GM12892 (cell line): ENCODE measurements at regions not wholly inside any gene's neighbourhood (a gene's known extent, or its start where the extent isn't known, plus 50 kb on each side); places are given as distances from the start of the nearest gene placed in this dataset.

Source experiments
- DNase-seq: peaks from one replicate; pipeline ENCODE4 v3.0.0; 2011; ENCODE audit not compliant: insufficient read length
- FAIRE-seq: peaks from 2 replicates; lab custom pipeline; 2011; peaks lifted over from hg19 to GRCh38; lab: Jason Lieb, UNC
- POLR2A ChIP-seq: IDR thresholded peaks from 2 replicates; pipeline ENCODE4 v1.6.1; 2011; ENCODE audit warnings: low read depth, low read length, control low read depth
- POLR2AphosphoS5 ChIP-seq: IDR thresholded peaks from 2 replicates; pipeline ENCODE4 v1.6.1; 2011; ENCODE audit warnings: low read depth, low read length, control low read depth
- TAF1 ChIP-seq: IDR thresholded peaks from 2 replicates; pipeline ENCODE4 v1.6.1; 2011; ENCODE audit warnings: low read depth, mild to moderate bottlenecking, control low read depth, low read length, borderline replicate concordance

DNA sequence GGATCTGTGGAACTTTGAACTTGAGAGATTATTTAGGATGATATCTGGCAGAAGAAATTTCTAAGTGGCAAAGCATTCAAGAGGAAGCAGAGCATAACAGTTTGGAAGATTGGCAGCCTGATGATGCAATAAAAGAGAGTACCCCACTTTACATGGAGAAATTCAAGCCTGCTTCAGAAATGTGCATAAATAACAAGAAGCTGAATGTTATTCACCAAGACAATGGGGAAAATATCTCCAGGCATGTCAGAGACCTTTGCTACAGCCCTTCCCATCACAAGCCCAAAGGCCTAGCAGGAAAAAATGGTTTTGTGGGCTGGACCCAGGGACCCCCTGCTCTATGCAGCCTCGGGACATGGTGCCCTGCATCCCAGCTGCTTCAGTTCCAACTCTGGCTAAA is 420.8 kb downstream of the DTHD1 start:
- FAIRE-seq (no peak), DNase-seq (no peak)
- no peak for TF ChIP-seq POLR2A
- no peak for TF ChIP-seq POLR2AphosphoS5
- TF ChIP-seq TAF1: no peak

DNA sequence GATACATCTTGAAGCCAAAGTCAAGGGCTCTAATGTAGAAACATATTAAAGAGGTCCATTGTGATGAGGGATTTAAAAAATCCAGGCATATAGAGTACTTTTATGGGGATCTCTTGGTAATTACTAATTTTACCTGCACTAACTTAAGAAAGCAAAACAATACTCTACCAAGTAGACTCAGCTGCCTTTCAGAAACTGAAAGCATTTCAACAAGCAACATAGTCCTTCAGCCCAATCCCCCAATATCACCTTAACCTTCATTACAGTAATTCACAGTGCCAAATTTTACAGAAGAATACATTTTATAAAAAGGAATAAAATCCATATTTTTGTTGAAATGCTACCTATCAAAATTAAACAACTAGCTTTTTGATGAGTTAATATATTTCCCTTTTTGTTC is 422.9 kb downstream of the DTHD1 start:
- TF ChIP-seq TAF1 (no peak), POLR2A (no peak), POLR2AphosphoS5 (no peak)
- no peak for FAIRE-seq
- no peak for DNase-seq

DNA sequence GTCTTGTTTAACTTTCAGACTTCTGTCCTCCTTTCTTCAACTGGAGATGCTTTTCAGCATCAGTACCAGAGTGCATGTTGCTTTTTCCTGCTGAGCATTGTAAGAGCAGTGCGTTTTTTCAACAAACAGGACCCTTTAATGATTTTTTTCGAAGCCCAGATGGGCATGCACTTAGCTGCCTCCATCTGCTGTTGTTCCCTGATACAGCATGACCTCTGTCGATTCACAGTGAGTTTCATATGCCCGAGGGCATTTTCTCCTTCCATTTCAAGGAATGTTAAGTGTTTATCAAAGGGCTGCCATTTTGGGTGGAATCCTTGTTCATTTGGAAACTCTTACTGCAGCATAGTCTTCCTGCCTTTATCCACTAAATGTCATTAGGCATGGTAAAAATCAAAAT is 428.6 kb downstream of the DTHD1 start:
- FAIRE-seq (no peak), DNase-seq (no peak)
- TF ChIP-seq POLR2A (no peak), TAF1 (no peak), POLR2AphosphoS5 (no peak)

DNA sequence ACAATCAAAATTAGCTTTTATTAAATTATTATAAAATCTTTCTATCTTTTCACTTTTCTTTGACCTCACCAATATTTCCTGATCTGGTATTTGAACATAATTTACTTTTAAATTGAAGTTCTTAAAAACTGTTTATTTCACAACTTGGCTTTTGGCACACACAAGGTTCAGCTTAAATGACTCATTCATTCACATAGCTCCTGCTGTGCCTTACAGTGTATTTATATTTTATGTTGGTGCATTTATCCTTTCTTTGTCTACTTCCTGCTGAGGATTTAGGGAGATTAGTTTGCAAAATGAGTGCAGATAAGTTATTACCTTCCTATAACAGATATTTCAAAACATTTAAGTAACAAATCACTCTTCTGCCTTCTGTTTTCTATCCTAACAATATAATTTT is 430.6 kb downstream of the DTHD1 start:
- DNase-seq (no peak), FAIRE-seq (no peak)
- TF ChIP-seq TAF1: no peak
- no peak for TF ChIP-seq POLR2A
- TF ChIP-seq POLR2AphosphoS5: no peak

DNA sequence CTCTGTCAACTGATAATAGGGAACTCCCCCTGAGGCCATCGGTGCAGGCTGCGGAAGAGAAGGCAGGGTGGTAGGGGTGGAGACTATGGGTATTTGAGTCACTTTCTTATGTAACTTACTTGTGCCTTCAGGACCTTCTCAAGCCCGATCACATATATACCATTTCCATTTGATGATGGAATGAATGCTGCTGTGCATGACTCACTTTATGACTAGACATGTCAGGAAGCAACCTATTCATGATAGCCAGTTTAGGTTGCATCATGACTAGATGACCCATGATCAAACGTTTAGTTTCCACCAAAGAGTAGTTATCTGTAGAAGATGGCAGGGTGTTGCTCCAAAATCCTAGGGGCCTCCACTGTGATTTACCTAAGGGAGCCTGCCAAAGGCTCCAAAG is 435.5 kb downstream of the DTHD1 start:
- DNase-seq: no peak
- no peak for FAIRE-seq
- TF ChIP-seq POLR2A (no peak), TAF1 (no peak), POLR2AphosphoS5 (no peak)

DNA sequence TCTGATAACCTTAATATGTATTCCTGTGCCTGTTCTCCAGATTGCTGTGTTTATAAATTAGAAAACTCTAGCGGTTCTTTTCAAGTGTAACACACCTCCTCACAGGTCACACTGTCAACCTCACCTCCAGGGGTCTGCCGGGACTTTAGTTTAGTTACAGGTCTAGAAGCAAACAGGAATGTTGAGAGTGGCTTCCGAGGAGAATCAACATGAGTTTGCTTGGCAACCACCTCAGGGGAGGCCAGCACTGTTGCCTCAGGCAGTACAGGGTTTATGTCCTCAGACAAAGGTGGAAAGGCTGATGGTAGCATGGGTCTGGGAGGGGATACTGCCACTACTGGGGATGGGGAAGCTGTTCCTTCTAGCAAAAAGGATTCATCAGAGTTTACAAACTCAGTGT is 438.0 kb downstream of the DTHD1 start:
- FAIRE-seq (no peak), DNase-seq (no peak)
- TF ChIP-seq TAF1: no peak
- TF ChIP-seq POLR2AphosphoS5: no peak
- no peak for TF ChIP-seq POLR2A

DNA sequence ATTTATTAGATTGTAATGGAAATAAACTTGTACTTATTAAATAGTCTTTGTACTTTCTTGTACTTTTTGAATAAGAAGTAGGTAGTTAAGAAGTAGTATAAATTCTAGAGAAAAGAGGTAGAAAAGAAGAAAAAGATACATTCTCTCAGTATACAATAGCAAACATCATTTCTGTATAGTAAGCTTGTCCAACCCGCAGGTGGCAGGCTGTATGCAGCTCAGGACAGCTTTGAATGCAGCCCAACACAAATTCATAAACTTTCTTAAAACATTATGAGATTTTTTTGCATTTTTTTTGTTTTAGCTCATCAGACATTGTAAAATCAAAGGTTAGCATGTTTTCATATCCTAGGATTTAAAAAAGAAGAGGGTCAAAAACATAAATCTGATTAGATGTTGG is 441.6 kb downstream of the DTHD1 start:
- TF ChIP-seq TAF1 (no peak), POLR2AphosphoS5 (no peak), POLR2A (no peak)
- DNase-seq (no peak), FAIRE-seq (no peak)

DNA sequence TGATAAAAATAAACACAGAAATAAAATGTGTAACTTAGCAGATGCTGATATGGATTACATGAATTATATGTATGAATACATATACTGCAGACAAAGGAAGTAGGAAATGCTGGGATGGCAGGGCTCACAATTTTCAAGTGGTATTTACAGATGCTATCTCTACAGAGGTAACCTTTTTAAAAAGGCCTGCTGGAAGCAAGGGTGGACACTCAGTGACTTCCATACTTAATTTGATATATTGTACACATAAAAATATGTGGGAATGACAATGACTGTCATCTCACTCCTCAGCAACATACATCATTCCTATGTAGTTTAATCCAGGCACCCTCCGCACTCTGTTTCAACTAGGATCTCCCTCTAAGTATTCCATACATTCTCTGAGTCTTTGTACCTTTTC is 452.9 kb downstream of the DTHD1 start:
- TF ChIP-seq TAF1: no peak
- no peak for TF ChIP-seq POLR2A
- no peak for TF ChIP-seq POLR2AphosphoS5
- DNase-seq (no peak), FAIRE-seq (no peak)

DNA sequence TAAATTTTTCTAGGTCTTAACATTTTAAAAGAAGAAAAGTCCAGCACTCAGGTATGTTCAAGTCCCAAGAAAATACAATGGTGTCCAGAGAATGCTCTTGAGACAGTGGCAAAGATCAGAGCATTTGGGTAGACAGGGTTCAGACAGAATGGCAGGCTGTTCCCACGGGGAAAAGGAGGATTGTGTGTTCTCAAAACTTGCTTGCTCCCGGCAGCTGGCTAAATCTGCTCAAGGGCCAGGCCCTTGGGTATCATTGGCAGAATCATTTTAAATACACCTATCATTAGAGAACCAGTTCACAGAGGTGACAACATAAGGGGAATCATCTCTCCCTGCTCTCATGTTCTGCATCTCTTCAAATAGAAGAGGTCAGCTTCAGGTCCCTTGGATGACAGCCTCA is 456.3 kb downstream of the DTHD1 start:
- DNase-seq (no peak), FAIRE-seq (no peak)
- no peak for TF ChIP-seq TAF1
- TF ChIP-seq POLR2AphosphoS5: no peak

DNA sequence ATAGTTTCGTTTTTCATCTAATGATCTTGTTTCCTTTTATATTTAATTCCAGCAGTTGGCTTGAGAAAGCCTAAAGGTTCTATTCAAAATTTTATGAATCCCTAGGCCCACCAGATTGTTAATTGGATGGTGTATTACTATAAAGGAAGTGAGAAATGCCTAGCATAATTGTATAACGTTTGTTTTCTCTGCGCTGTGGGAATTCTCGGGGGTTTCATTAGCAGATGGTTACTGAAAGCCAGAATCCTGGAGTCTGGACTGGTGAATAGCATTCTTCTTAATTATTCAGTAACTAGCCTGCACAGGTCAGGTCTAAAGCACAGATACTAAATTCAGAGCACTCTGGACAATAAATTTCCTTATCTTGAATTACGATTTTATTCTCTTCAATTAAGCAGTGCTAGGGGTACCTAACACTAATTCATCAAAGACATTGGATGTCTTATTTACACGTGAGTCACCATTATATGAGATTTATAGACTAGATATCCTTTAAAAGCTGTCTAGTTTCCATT is 459.4 kb downstream of the DTHD1 start:
- no peak for TF ChIP-seq POLR2AphosphoS5
- no peak for TF ChIP-seq TAF1
- TF ChIP-seq POLR2A: no peak
- DNase-seq (no peak), FAIRE-seq (no peak)

DNA sequence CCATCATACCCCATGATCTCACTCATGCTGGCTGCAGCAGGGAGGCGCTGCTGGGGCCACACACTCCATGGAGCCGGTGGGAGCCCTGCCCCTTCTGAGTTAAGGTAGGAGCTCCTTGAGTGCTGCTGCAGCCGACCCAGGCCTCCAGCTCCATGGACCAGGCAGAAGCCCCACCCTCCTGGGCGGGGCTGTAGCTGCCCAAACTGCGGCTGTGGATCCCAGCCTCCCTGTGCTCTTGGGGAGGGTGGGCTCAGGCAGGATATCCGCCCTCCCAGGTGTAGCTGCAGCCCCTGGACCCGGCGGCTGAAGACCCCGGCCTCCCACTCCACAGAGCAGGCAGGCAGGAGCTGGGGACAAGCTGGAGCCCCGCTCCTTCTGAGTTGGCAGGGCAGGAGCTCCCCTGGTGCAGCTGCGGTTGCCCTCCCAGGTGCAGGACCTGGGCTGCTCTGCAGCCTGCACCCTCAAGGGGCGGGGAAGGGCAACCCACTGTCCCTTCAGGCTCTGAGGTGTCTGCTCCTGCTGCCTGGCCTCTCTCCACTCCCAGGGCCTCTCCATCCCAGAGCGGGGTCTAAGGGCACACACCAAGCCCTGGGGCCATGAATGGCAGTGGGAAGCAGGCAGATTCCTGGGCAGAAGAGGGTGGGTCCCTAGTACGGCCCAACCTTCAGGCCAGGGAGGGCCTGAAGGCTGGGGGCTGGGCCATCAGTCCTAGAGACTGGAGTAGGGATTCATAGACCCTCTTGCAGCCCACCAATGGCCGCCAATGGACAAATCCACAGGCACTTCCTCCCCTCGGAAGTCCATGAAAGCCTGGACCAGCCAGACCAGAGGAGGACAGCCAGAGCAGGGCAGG is 466.1 kb downstream of the DTHD1 start:
- DNase-seq (no peak), FAIRE-seq (no peak)
- TF ChIP-seq POLR2A: no peak
- no peak for TF ChIP-seq TAF1
- TF ChIP-seq POLR2AphosphoS5: no peak

DNA sequence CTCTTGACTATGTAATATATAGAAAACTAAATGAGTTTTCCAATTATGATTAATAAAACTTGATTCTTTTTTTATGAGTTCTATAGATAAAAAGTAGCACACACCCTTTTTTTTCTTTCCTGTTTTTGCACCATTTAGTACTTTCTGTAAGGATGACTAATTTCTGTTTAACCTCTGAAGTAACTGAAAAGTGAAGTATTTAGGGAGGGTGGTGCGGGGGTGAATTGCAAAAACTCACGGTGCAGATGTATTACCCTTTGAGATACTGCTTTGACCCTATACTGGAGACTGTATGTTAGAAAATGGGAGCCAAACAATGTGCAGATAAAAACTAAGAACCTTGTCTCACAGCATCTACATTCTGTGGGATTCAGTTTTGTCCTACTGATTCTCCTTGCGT is 471.6 kb downstream of the DTHD1 start:
- no peak for TF ChIP-seq POLR2A
- no peak for TF ChIP-seq POLR2AphosphoS5
- TF ChIP-seq TAF1: no peak
- DNase-seq: no peak
- FAIRE-seq: no peak
